ENCODE measurements at regions not wholly inside any gene's neighbourhood (a gene's known extent, or its start where the extent isn't known, plus 50 kb on each side); places are given as distances from the start of the nearest gene placed in this dataset.
"Not testable (repeated sequence)": the region's sequence is repeated elsewhere in the genome, so short reads cannot be mapped to it uniquely, and the experiment has no call there.

DNA sequence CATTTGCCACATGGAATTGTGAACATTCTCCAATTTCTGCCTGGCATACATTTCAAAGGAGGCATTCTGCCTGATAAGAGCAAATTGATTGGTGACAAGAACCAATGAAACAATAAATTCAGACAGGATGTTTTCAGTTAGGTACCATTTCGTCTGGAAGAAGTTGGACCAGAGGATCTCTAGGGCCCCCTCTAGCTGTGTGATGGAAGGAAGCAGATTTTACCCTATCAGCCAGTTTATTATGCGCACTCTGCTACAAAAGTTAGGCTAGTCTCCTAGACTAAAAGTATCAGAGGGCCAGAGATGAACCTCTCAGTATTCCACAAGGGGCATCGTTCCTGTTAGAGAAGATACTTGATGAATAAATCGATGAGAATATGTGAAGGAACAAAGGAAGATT is 118.0 kb downstream of the BUB3 start:
- no peak overlapping the region for H3K4me3 ChIP-seq (ENCODE audit: low read depth, low read length)
- no peak for DNase-seq (ENCODE audit: low read depth)
- H3K27me3 ChIP-seq (ENCODE audit: control insufficient read depth, insufficient read depth, low read length), result peaks cover 2% of the 10 kb centered on the region
- no peak for FAIRE-seq
- TF ChIP-seq, protein P1, sequence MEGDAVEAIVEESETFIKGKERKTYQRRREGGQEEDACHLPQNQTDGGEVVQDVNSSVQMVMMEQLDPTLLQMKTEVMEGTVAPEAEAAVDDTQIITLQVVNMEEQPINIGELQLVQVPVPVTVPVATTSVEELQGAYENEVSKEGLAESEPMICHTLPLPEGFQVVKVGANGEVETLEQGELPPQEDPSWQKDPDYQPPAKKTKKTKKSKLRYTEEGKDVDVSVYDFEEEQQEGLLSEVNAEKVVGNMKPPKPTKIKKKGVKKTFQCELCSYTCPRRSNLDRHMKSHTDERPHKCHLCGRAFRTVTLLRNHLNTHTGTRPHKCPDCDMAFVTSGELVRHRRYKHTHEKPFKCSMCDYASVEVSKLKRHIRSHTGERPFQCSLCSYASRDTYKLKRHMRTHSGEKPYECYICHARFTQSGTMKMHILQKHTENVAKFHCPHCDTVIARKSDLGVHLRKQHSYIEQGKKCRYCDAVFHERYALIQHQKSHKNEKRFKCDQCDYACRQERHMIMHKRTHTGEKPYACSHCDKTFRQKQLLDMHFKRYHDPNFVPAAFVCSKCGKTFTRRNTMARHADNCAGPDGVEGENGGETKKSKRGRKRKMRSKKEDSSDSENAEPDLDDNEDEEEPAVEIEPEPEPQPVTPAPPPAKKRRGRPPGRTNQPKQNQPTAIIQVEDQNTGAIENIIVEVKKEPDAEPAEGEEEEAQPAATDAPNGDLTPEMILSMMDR (IDR thresholded peaks at IDR 0.05; ENCODE audit: insufficient read depth, low read length, severe bottlenecking), result peak; percentile 16
- no peaks in the 10 kb centered on the region for H3K36me3 ChIP-seq (ENCODE audit: control insufficient read depth, insufficient read depth, low read length)

DNA sequence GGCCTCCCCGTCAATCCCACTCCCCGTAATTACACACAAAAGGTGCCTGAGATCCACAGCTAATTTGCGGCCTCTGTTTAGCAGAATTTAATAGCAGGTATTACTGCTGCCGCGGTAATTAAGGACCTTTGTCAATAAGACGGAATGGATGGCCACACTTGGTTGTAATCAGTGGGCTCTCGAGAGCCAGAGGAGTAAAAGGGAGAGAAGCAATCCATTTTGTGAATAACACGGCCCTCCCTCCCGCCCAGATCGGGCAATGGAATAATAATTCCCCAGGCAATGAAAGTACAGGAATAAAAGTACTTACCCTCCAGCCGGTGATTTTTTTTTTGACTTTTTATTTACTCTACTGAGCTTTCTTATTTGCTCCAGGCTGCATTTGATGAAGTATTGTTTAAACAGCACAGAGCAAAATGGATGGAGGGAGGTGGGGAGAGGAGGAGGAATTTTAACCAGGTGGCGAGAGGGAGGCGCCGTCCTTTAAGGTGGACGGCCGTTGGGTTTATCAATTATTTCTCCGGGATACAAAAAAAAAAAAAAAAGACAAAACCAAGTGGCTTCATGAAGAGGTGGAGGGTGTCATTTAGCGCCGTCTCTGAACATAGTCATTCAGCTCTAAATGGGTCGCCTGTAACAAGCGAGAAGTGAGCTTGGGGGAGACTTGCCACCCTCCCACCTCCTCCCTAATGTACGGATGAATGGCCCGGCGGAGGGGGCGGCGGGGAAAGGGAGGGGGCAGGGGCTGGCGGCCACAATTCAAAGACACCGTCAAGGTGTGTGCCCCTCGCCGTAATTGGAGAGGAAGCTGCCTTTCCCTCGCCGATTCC is 120.3 kb downstream of the BUB3 start:
- H3K27me3 ChIP-seq (ENCODE audit: control insufficient read depth, insufficient read depth, low read length), result peaks cover 2% of the 10 kb centered on the region
- no peak for DNase-seq (ENCODE audit: low read depth)
- no peaks in the 10 kb centered on the region for H3K36me3 ChIP-seq (ENCODE audit: control insufficient read depth, insufficient read depth, low read length)
- H3K4me3 ChIP-seq (ENCODE audit: low read depth, low read length), result peak overlapping the region; percentile 8
- FAIRE-seq, result no peak
- TF ChIP-seq, protein P1 (IDR thresholded peaks at IDR 0.05; ENCODE audit: insufficient read depth, low read length, severe bottlenecking), result no peak

DNA sequence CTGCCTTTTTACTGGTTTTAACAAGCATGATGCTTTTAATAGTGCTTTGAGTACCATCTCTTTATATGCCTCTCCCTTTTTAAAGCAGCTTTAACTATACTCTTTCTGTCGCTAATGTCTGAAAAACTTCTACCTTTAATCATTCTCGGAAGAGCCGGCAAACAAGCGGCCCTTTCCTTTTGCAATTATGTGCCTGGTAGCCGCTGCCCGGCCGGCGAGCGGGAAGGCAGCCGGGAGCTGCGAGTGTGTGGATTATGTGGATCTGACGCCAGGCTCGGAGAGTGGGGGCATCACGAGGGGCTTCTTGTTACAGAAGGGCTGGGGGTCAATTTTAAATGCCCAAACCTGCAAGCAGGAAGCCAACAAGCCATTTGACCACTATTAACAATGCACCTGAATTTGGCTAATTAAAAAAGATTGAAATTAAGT is 120.9 kb downstream of the BUB3 start:
- TF ChIP-seq, protein P1 (IDR thresholded peaks at IDR 0.05; ENCODE audit: insufficient read depth, low read length, severe bottlenecking), result no peak
- H3K4me3 ChIP-seq (ENCODE audit: low read depth, low read length), result peak overlapping the region; percentile 8
- FAIRE-seq (no peak), DNase-seq (ENCODE audit: low read depth) (no peak)
- H3K36me3 ChIP-seq (ENCODE audit: control insufficient read depth, insufficient read depth, low read length), result no peaks in the 10 kb centered on the region
- peaks cover 2% of the 10 kb centered on the region for H3K27me3 ChIP-seq (ENCODE audit: control insufficient read depth, insufficient read depth, low read length)

DNA sequence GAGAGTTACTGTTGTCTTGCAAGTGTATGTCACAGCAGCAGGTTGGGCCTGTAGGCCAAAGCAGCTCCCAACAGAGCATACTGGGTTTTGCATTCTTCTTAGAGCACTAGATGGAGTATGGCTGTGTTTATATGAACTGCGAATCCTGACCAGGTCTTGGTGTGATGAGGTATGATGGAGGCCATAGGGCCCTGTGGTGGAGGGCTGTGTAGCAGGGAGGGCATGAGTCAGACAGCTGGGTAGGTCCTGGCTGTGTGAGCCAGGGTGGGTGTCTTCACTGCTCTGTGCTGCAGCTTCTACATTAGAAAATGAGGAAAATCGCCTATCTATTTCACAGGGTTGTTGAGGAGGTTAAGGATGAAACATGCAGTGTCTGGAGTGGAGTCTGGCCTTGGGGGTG is 124.2 kb downstream of the BUB3 start:
- Histone ChIP-seq H3K27me3 (ENCODE audit: control insufficient read depth, insufficient read depth, low read length) (peaks cover 2% of the 10 kb centered on the region), H3K36me3 (ENCODE audit: control insufficient read depth, insufficient read depth, low read length) (no peaks in the 10 kb centered on the region), H3K4me3 (ENCODE audit: low read depth, low read length) (no peak overlapping the region)
- DNase-seq (ENCODE audit: low read depth) (no peak), FAIRE-seq (no peak)
- TF ChIP-seq, protein P1 (IDR thresholded peaks at IDR 0.05; ENCODE audit: insufficient read depth, low read length, severe bottlenecking), result no peak

DNA sequence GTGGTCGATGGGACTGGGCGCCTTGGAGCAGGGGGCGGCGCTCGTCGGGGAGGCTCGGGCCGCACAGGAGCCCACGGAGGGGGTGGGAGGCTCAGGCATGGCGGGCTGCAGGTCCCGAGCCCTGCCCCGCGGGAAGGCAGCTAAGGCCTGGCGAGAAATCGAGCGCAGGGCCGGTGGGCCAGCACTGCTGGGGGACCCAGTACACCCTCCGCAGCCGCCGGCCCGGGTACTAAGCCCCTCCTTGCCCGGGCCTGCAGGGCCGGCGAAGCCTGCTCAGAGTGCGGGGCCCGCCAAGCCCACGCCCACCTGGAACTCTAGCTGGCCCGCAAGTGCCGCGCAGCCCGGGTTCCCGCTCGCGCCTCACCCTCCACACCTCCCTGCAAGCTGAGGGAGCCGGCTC is 129.2 kb downstream of the BUB3 start:
- not testable (repeated sequence) for DNase-seq (ENCODE audit: low read depth); H3K4me3 ChIP-seq (ENCODE audit: low read depth, low read length); H3K27me3 ChIP-seq (ENCODE audit: control insufficient read depth, insufficient read depth, low read length); H3K36me3 ChIP-seq (ENCODE audit: control insufficient read depth, insufficient read depth, low read length); FAIRE-seq

DNA sequence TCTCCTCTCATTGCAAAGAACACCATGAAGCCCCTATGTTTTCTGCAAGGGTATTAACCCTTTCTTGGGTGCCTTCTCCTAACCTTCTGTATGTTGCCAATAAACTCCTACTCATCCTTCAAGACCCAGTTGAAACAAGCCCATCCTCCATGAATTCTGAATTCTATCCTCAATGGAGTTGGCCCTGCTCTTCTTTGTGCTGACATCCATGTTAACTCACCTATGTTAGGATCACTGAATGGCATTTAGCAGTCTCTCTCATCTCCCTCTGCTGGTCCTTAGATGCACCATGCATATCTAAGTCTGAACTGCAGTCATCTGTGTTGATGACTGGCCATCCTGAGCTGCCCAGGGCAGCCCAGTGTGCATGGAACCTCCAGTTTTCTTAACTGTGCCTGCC is 129.8 kb downstream of the BUB3 start:
- DNase-seq (ENCODE audit: low read depth), result peak; percentile 49
- H3K4me3 ChIP-seq (ENCODE audit: low read depth, low read length), result no peak overlapping the region
- no peaks in the 10 kb centered on the region for H3K27me3 ChIP-seq (ENCODE audit: control insufficient read depth, insufficient read depth, low read length)
- no peaks in the 10 kb centered on the region for H3K36me3 ChIP-seq (ENCODE audit: control insufficient read depth, insufficient read depth, low read length)
- FAIRE-seq, result no peak
- TF ChIP-seq, protein P1 (IDR thresholded peaks at IDR 0.05; ENCODE audit: insufficient read depth, low read length, severe bottlenecking), result peak; percentile 37
